PC-3 (cell line): ENCODE measurements at regions not wholly inside any gene's neighbourhood (a gene's known extent, or its start where the extent isn't known, plus 50 kb on each side); places are given as distances from the start of the nearest gene placed in this dataset.

Source experiments
- ATAC-seq: fragments of 200-7000 bp; cut with Tn5 transposase; 2 replicates; pipeline ENCODE4 v1.9.1; 2020; ENCODE audit warnings: mild to moderate bottlenecking, moderate library complexity
- BruUV-seq: library from RNA; stranded (reverse); fragments of 400-500 nt; replicated peaks from 2 replicates; lab custom pipeline; 2021; lab: Mats Ljungman, UMichigan
- CTCF ChIA-PET: fragments of 300-600 bp; sonication (Branson Sonifier 250); formaldehyde crosslinking; loops from one replicate; lab custom pipeline; 2022; ENCODE audit warnings: antibody characterized with exemption; lab: Charles Lee
- POLR2A ChIA-PET: fragments of 300-600 bp; sonication (Branson Sonifier 250); formaldehyde crosslinking; loops from one replicate; lab custom pipeline; 2022; ENCODE audit warnings: antibody characterized with exemption; ENCODE audit not compliant: unreplicated experiment; lab: Charles Lee
- DNase-seq: peaks from one replicate; pipeline ENCODE4 v3.0.0-alpha.2; 2015
- H2AFZ ChIP-seq: fragments of 300-600 bp; sonication (generic); 2 replicates; pipeline ENCODE4 v1.6.0; 2016; ENCODE audit warnings: antibody characterized with exemption, low read length
- H3F3A ChIP-seq: fragments of 300-600 bp; sonication (generic); one replicate; pipeline ENCODE4 v1.6.0; 2017; ENCODE audit warnings: antibody characterized with exemption, low read length, control low read depth, mild to moderate bottlenecking; ENCODE audit not compliant: unreplicated experiment
- H3K27ac ChIP-seq: fragments of 300-600 bp; sonication (generic); 2 replicates; pipeline ENCODE4 v1.5.1; 2016; ENCODE audit warnings: mild to moderate bottlenecking, low read length
- H3K27me3 ChIP-seq: fragments of 300-600 bp; sonication (generic); 2 replicates; pipeline ENCODE4 v1.6.1; 2016; ENCODE audit warnings: low read length, mixed read lengths
- H3K36me3 ChIP-seq: fragments of 300-600 bp; sonication (generic); 2 replicates; pipeline ENCODE4 v1.6.1; 2016; ENCODE audit warnings: low read depth, mixed run types, low read length, mixed read lengths
- H3K4me1 ChIP-seq: fragments of 300-600 bp; sonication (generic); 2 replicates; pipeline ENCODE4 v1.5.1; 2016; ENCODE audit warnings: low read length; ENCODE audit not compliant: insufficient read depth
- H3K4me2 ChIP-seq: fragments of 300-600 bp; sonication (generic); 2 replicates; pipeline ENCODE4 v1.6.0; 2016; ENCODE audit warnings: low read length
- H3K4me3 ChIP-seq: fragments of 300-600 bp; sonication (generic); 2 replicates; pipeline ENCODE4 v1.5.1; 2016; ENCODE audit warnings: mild to moderate bottlenecking, low read length, mixed read lengths
- H3K79me2 ChIP-seq: fragments of 300-600 bp; sonication (generic); 2 replicates; pipeline ENCODE4 v1.6.1; 2017; ENCODE audit warnings: low read length, mixed read lengths
- H3K9ac ChIP-seq: fragments of 300-600 bp; sonication (generic); 2 replicates; pipeline ENCODE4 v1.6.0; 2016; ENCODE audit warnings: mild to moderate bottlenecking, low read length
- H3K9me2 ChIP-seq: fragments of 300-600 bp; sonication (generic); replicated peaks from 2 replicates; pipeline ENCODE4 v1.6.1; 2016; ENCODE audit warnings: mixed run types, low read length, mixed read lengths
- H3K9me3 ChIP-seq: fragments of 300-600 bp; sonication (generic); 2 replicates; pipeline ENCODE4 v1.6.1; 2016; ENCODE audit warnings: low read length, mixed read lengths
- H4K20me1 ChIP-seq: fragments of 300-600 bp; sonication (generic); 2 replicates; pipeline ENCODE4 v1.6.1; 2016; ENCODE audit warnings: low read length, mixed read lengths
- CTCF ChIP-seq: fragments of 300-600 bp; sonication (generic); conservative IDR thresholded peaks from 2 replicates; pipeline ENCODE4 v1.5.1; 2017; ENCODE audit warnings: antibody characterized with exemption, low read depth, mild to moderate bottlenecking, low read length
- EZH2 ChIP-seq: fragments of 300-600 bp; sonication (generic); IDR thresholded peaks from one replicate; pipeline ENCODE4 v1.6.1; 2017; ENCODE audit warnings: antibody characterized with exemption, mild to moderate bottlenecking, low read length; ENCODE audit not compliant: unreplicated experiment
- EZH2phosphoT487 ChIP-seq: fragments of 300-600 bp; sonication (generic); IDR thresholded peaks from 2 replicates; pipeline ENCODE4 v1.6.1; 2018; ENCODE audit warnings: mild to moderate bottlenecking, antibody characterized with exemption, low read length, borderline replicate concordance
- intact Hi-C: fragments of 100-400 bp; cut with micrococcal nuclease; formaldehyde crosslinking; loops from 2 replicates; pipeline ENCODE4 v1.9.0; 2023

- CTCF ChIA-PET = no interaction called here
- peak overlapping the region; percentile 36 for H3K27ac ChIP-seq
- no TSS peak for BruUV-seq
Measured at GRCh38 chr5:123719004-123719403, 207.0 kb downstream of the CSNK1G3 start.

GRCh38 chr5:123718238-123718637 is 206.3 kb downstream of the CSNK1G3 start:
- Histone ChIP-seq H3K9me2 (no peaks in the 10 kb centered on the region), H3K36me3 (no peaks in the 10 kb centered on the region), H4K20me1 (no peaks in the 10 kb centered on the region), H3K9me3 (no peaks in the 10 kb centered on the region), H3K4me1 (peaks cover 29% of the 10 kb centered on the region), H3K79me2 (no peaks in the 10 kb centered on the region), H3K27me3 (no peaks in the 10 kb centered on the region), H3K4me2 (no peak overlapping the region), H3K9ac (no peak overlapping the region), H3K4me3 (no peak overlapping the region), H2AFZ (no peak overlapping the region), H3F3A (no peaks in the 10 kb centered on the region), H3K27ac (0 out of 2 replicates have a peak overlapping the region, but pooled peaks have one; percentile 29)
- POLR2A ChIA-PET = no interaction called here
- intact Hi-C loops = no loop called here
- no peak for TF ChIP-seq EZH2
- no peak for TF ChIP-seq EZH2phosphoT487
- no peak for TF ChIP-seq CTCF
- DNase-seq = peak; percentile 47
- peak; percentile 28 for ATAC-seq
- CTCF ChIA-PET = no interaction called here
- no TSS peak for BruUV-seq

More at GRCh38 chr5:123719004-123719403, 207.0 kb downstream of the CSNK1G3 start:
- no peaks in the 10 kb centered on the region for H3K9me2 ChIP-seq
- POLR2A ChIA-PET = no interaction called here
- peak overlapping the region; percentile 24; the same call in 1 of the 2 replicates for H3K4me2 ChIP-seq
- no peak overlapping the region for H2AFZ ChIP-seq
- peak; percentile 55 for DNase-seq
- H3K4me3 ChIP-seq = no peak overlapping the region
- no peaks in the 10 kb centered on the region for H3F3A ChIP-seq
- H3K9ac ChIP-seq = no peak overlapping the region
- TF ChIP-seq EZH2phosphoT487 (no peak), CTCF (no peak), EZH2 (no peak)
- no peaks in the 10 kb centered on the region for H3K9me3 ChIP-seq
- no peaks in the 10 kb centered on the region for H4K20me1 ChIP-seq
- H3K27me3 ChIP-seq = no peaks in the 10 kb centered on the region
- no peaks in the 10 kb centered on the region for H3K36me3 ChIP-seq
- H3K79me2 ChIP-seq = no peaks in the 10 kb centered on the region
- peaks cover 29% of the 10 kb centered on the region for H3K4me1 ChIP-seq
- intact Hi-C loops = no loop called here
- peak; percentile 66 for ATAC-seq

GRCh38 chr5:123717139-123717538 is 205.2 kb downstream of the CSNK1G3 start:
- Histone ChIP-seq H3K4me2 (no peak overlapping the region), H3K4me3 (no peak overlapping the region), H3K36me3 (no peaks in the 10 kb centered on the region), H3K79me2 (no peaks in the 10 kb centered on the region), H3F3A (no peaks in the 10 kb centered on the region), H3K27me3 (no peaks in the 10 kb centered on the region), H3K9me3 (no peaks in the 10 kb centered on the region), H3K9ac (no peak overlapping the region), H3K27ac (no peak overlapping the region), H3K9me2 (no peaks in the 10 kb centered on the region), H2AFZ (no peak overlapping the region), H3K4me1 (peaks cover 29% of the 10 kb centered on the region), H4K20me1 (no peaks in the 10 kb centered on the region)
- TF ChIP-seq EZH2 (no peak), EZH2phosphoT487 (no peak), CTCF (no peak)
- DNase-seq (peak; percentile 49), ATAC-seq (no peak)
- POLR2A ChIA-PET = no interaction called here
- CTCF ChIA-PET = no interaction called here
- intact Hi-C loops = no loop called here
- no TSS peak for BruUV-seq
